ENCODE measurements at regions not wholly inside any gene's neighbourhood (a gene's known extent, or its start where the extent isn't known, plus 50 kb on each side); places are given as distances from the start of the nearest gene placed in this dataset.

- no peaks in the 10 kb centered on the region for H3K27me3 ChIP-seq (replicated peaks)
- no peak overlapping the region for H3K4me3 ChIP-seq
- no peak for DNase-seq (ENCODE audit: low read depth in 1 of 2, low spot score in 2 of 2)
- no peak overlapping the region for H3K27ac ChIP-seq
- H3K36me3 ChIP-seq = no peaks in the 10 kb centered on the region
- H3K4me1 ChIP-seq (replicated peaks) = no peaks in the 10 kb centered on the region
- H3K9me3 ChIP-seq (replicated peaks) = peaks cover 3% of the 10 kb centered on the region; the same call in 1 of the 2 replicates
Observed at GRCh38 chr12:130070126-130070611, 92.1 kb upstream of the FZD10 start.

GRCh38 chr12:130073721-130074120 lies 88.5 kb upstream of the FZD10 start:
- DNase-seq (ENCODE audit: low read depth in 1 of 2, low spot score in 2 of 2) = no peak
- Histone ChIP-seq H3K4me1 (replicated peaks) (no peaks in the 10 kb centered on the region), H3K4me3 (no peak overlapping the region), H3K27ac (no peak overlapping the region), H3K9me3 (replicated peaks) (peaks cover 6% of the 10 kb centered on the region; the same call in 1 of the 2 replicates), H3K36me3 (no peaks in the 10 kb centered on the region), H3K27me3 (replicated peaks) (no peaks in the 10 kb centered on the region)

GRCh38 chr12:130074661-130075406 lies 87.4 kb upstream of the FZD10 start:
- Histone ChIP-seq H3K27ac (no peak overlapping the region), H3K4me1 (replicated peaks) (no peaks in the 10 kb centered on the region), H3K27me3 (replicated peaks) (no peaks in the 10 kb centered on the region), H3K36me3 (no peaks in the 10 kb centered on the region), H3K9me3 (replicated peaks) (peaks cover 4% of the 10 kb centered on the region; the same call in 1 of the 2 replicates), H3K4me3 (no peak overlapping the region)
- DNase-seq (ENCODE audit: low read depth in 1 of 2, low spot score in 2 of 2) = no peak

- Histone ChIP-seq H3K4me1 (replicated peaks) (no peaks in the 10 kb centered on the region), H3K27me3 (replicated peaks) (no peaks in the 10 kb centered on the region), H3K27ac (no peak overlapping the region), H3K36me3 (no peaks in the 10 kb centered on the region), H3K4me3 (no peak overlapping the region), H3K9me3 (replicated peaks) (peaks cover 4% of the 10 kb centered on the region)
- DNase-seq (ENCODE audit: low read depth in 1 of 2, low spot score in 2 of 2) = no peak
Observed at GRCh38 chr12:130075497-130076076, 86.7 kb upstream of the FZD10 start.

- Histone ChIP-seq H3K36me3 (no peaks in the 10 kb centered on the region), H3K9me3 (replicated peaks) (peaks cover 4% of the 10 kb centered on the region), H3K27ac (no peak overlapping the region), H3K4me3 (no peak overlapping the region), H3K4me1 (replicated peaks) (no peaks in the 10 kb centered on the region), H3K27me3 (replicated peaks) (no peaks in the 10 kb centered on the region)
- DNase-seq (ENCODE audit: low read depth in 1 of 2, low spot score in 2 of 2) = no peak
Observed at GRCh38 chr12:130076126-130076525, 86.1 kb upstream of the FZD10 start.

- Histone ChIP-seq H3K27me3 (replicated peaks) (no peaks in the 10 kb centered on the region), H3K4me3 (no peak overlapping the region), H3K9me3 (replicated peaks) (peaks cover 4% of the 10 kb centered on the region), H3K36me3 (no peaks in the 10 kb centered on the region), H3K4me1 (replicated peaks) (no peaks in the 10 kb centered on the region), H3K27ac (no peak overlapping the region)
- DNase-seq (ENCODE audit: low read depth in 1 of 2, low spot score in 2 of 2) = no peak
Observed at GRCh38 chr12:130076752-130077151, 85.5 kb upstream of the FZD10 start.

- Histone ChIP-seq H3K4me1 (replicated peaks) (no peaks in the 10 kb centered on the region), H3K27me3 (replicated peaks) (no peaks in the 10 kb centered on the region), H3K4me3 (no peak overlapping the region), H3K27ac (no peak overlapping the region), H3K9me3 (replicated peaks) (peaks cover 10% of the 10 kb centered on the region), H3K36me3 (no peaks in the 10 kb centered on the region)
- DNase-seq (ENCODE audit: low read depth in 1 of 2, low spot score in 2 of 2) = no peak
Observed at GRCh38 chr12:130078852-130079251, 83.4 kb upstream of the FZD10 start.

- H3K27me3 ChIP-seq (replicated peaks) = no peaks in the 10 kb centered on the region
- peaks cover 13% of the 10 kb centered on the region for H3K9me3 ChIP-seq (replicated peaks)
- DNase-seq (ENCODE audit: low read depth in 1 of 2, low spot score in 2 of 2) = no peak
- no peak overlapping the region for H3K27ac ChIP-seq
- no peaks in the 10 kb centered on the region for H3K36me3 ChIP-seq
- H3K4me1 ChIP-seq (replicated peaks) = no peaks in the 10 kb centered on the region
- H3K4me3 ChIP-seq = no peak overlapping the region
Observed at GRCh38 chr12:130079279-130079678, 83.0 kb upstream of the FZD10 start.

GRCh38 chr12:130080205-130080604 lies 82.1 kb upstream of the FZD10 start:
- H3K4me1 ChIP-seq (replicated peaks) = no peaks in the 10 kb centered on the region
- DNase-seq (ENCODE audit: low read depth in 1 of 2, low spot score in 2 of 2) = no peak
- H3K27me3 ChIP-seq (replicated peaks) = no peaks in the 10 kb centered on the region
- H3K27ac ChIP-seq = no peak overlapping the region
- H3K36me3 ChIP-seq = no peaks in the 10 kb centered on the region
- H3K4me3 ChIP-seq = no peak overlapping the region
- H3K9me3 ChIP-seq (replicated peaks) = peaks cover 13% of the 10 kb centered on the region

GRCh38 chr12:130081117-130081805 lies 81.0 kb upstream of the FZD10 start:
- no peak for DNase-seq (ENCODE audit: low read depth in 1 of 2, low spot score in 2 of 2)
- Histone ChIP-seq H3K4me1 (replicated peaks) (no peaks in the 10 kb centered on the region), H3K27ac (no peak overlapping the region), H3K27me3 (replicated peaks) (no peaks in the 10 kb centered on the region), H3K9me3 (replicated peaks) (peaks cover 10% of the 10 kb centered on the region), H3K4me3 (no peak overlapping the region), H3K36me3 (no peaks in the 10 kb centered on the region)

- no peaks in the 10 kb centered on the region for H3K36me3 ChIP-seq
- H3K27me3 ChIP-seq (replicated peaks) = no peaks in the 10 kb centered on the region
- H3K4me3 ChIP-seq = no peak overlapping the region
- no peak for DNase-seq (ENCODE audit: low read depth in 1 of 2, low spot score in 2 of 2)
- peaks cover 10% of the 10 kb centered on the region for H3K9me3 ChIP-seq (replicated peaks)
- no peak overlapping the region for H3K27ac ChIP-seq
- H3K4me1 ChIP-seq (replicated peaks) = no peaks in the 10 kb centered on the region
Observed at GRCh38 chr12:130083002-130083401, 79.3 kb upstream of the FZD10 start.

- no peak for DNase-seq (ENCODE audit: low read depth in 1 of 2, low spot score in 2 of 2)
- H3K36me3 ChIP-seq = no peaks in the 10 kb centered on the region
- H3K27me3 ChIP-seq (replicated peaks) = no peaks in the 10 kb centered on the region
- no peaks in the 10 kb centered on the region for H3K4me1 ChIP-seq (replicated peaks)
- H3K4me3 ChIP-seq = no peak overlapping the region
- peaks cover 10% of the 10 kb centered on the region for H3K9me3 ChIP-seq (replicated peaks)
- no peak overlapping the region for H3K27ac ChIP-seq
Observed at GRCh38 chr12:130083734-130084133, 78.5 kb upstream of the FZD10 start.

GRCh38 chr12:130084359-130084758 lies 77.9 kb upstream of the FZD10 start:
- Histone ChIP-seq H3K27ac (no peak overlapping the region), H3K4me1 (replicated peaks) (no peaks in the 10 kb centered on the region), H3K27me3 (replicated peaks) (no peaks in the 10 kb centered on the region), H3K9me3 (replicated peaks) (peaks cover 10% of the 10 kb centered on the region), H3K36me3 (no peaks in the 10 kb centered on the region), H3K4me3 (no peak overlapping the region)
- DNase-seq (ENCODE audit: low read depth in 1 of 2, low spot score in 2 of 2) = no peak

- DNase-seq (ENCODE audit: low read depth in 1 of 2, low spot score in 2 of 2) = no peak
- no peaks in the 10 kb centered on the region for H3K4me1 ChIP-seq (replicated peaks)
- H3K27ac ChIP-seq = no peak overlapping the region
- H3K9me3 ChIP-seq (replicated peaks) = peaks cover 10% of the 10 kb centered on the region
- no peaks in the 10 kb centered on the region for H3K36me3 ChIP-seq
- H3K4me3 ChIP-seq = no peak overlapping the region
- no peaks in the 10 kb centered on the region for H3K27me3 ChIP-seq (replicated peaks)
Observed at GRCh38 chr12:130086248-130086647, 76.0 kb upstream of the FZD10 start.

Data from SJSA1 (cell line).